Suprapubic skin (tissue), 4 donors: ENCODE measurements at regions not wholly inside any gene's neighbourhood (a gene's known extent, or its start where the extent isn't known, plus 50 kb on each side); places are given as distances from the start of the nearest gene placed in this dataset.
"Not testable (repeated sequence)": the region's sequence is repeated elsewhere in the genome, so short reads cannot be mapped to it uniquely, and the experiment has no call there.

ENCODE experiments used
- DNase-seq, 2 donors: peaks; one replicate each; pipeline ENCODE4 v3.0.0-alpha.2; 2019; ENCODE audit warnings: low spot score in 2 of 2
- H3K27ac ChIP-seq: fragments of 200-600 bp; sonication (generic); one replicate; pipeline ENCODE4 v1.5.1; 2019
- H3K27me3 ChIP-seq: fragments of 200-600 bp; sonication (generic); one replicate; pipeline ENCODE4 v1.5.1; 2019
- H3K36me3 ChIP-seq: fragments of 200-600 bp; sonication (generic); one replicate; pipeline ENCODE4 v1.5.1; 2019
- H3K4me1 ChIP-seq: fragments of 200-600 bp; sonication (generic); one replicate; pipeline ENCODE4 v1.5.1; 2019
- H3K4me3 ChIP-seq: fragments of 200-600 bp; sonication (generic); one replicate; pipeline ENCODE4 v1.5.1; 2019; ENCODE audit warnings: mild to moderate bottlenecking
- H3K9me3 ChIP-seq: fragments of 200-600 bp; sonication (generic); one replicate; pipeline ENCODE4 v1.5.1; 2019
- CTCF ChIP-seq, 2 donors: fragments of 200-600 bp in 1 of 2; fragments of 450-650 bp in 1 of 2; sonication (generic) in 1 of 2; IDR thresholded peaks; one replicate each; pipeline ENCODE4 v1.5.1; 2016 to 2019; ENCODE audit warnings: antibody characterized with exemption in 2 of 2, mild to moderate bottlenecking in 1 of 2, moderate library complexity in 1 of 2
- EP300 ChIP-seq: sonication (generic); formaldehyde crosslinking; IDR thresholded peaks from one replicate; pipeline ENCODE4 v1.6.1; 2017; ENCODE audit warnings: antibody characterized with exemption
- POLR2A ChIP-seq, 2 donors: fragments of 450-650 bp; IDR thresholded peaks; one replicate each; pipeline ENCODE4 v1.6.1; 2017; ENCODE audit warnings: antibody characterized with exemption in 2 of 2, mild to moderate bottlenecking in 2 of 2, moderate library complexity in 2 of 2
- POLR2AphosphoS5 ChIP-seq, 3 donors: sonication (generic); formaldehyde crosslinking; IDR thresholded peaks; one replicate each; pipeline ENCODE4 v1.6.1; 2017; ENCODE audit warnings: antibody characterized with exemption in 3 of 3
- WGBS: methylation state at CpG from one replicate; pipeline ENCODE4 v1.1.5; 2018; 5-methylcytosine and 5-hydroxymethylcytosine counted together

GRCh38 chr5:145449794-145450193 lies 385.3 kb downstream of the PRELID2 start:
- DNase-seq = no peak
- no peaks in the 10 kb centered on the region for H3K4me1 ChIP-seq
- no peak overlapping the region for H3K4me3 ChIP-seq
- WGBS = 70% methylated on average over 4 of the region's 4 CpGs
- no peaks in the 10 kb centered on the region for H3K27me3 ChIP-seq
- no peaks in the 10 kb centered on the region for H3K36me3 ChIP-seq
- TF ChIP-seq CTCF (IDR thresholded peaks at IDR 0.05) (no peak), POLR2A (IDR thresholded peaks at IDR 0.05) (no peak), POLR2AphosphoS5 (IDR thresholded peaks at IDR 0.05) (no peak), EP300 (no peak)
- no peaks in the 10 kb centered on the region for H3K9me3 ChIP-seq
- no peak overlapping the region for H3K27ac ChIP-seq

- H3K36me3 ChIP-seq, H3K27me3 ChIP-seq: not testable (repeated sequence)
- 82% methylated on average over 3 of the region's 3 CpGs for WGBS
Observed at GRCh38 chr5:145446875-145447274, 388.3 kb downstream of the PRELID2 start.

GRCh38 chr5:145446412-145446811 lies 388.7 kb downstream of the PRELID2 start:
- no peaks in the 10 kb centered on the region for H3K36me3 ChIP-seq
- H3K4me3 ChIP-seq = no peak overlapping the region
- no peaks in the 10 kb centered on the region for H3K27me3 ChIP-seq
- no peaks in the 10 kb centered on the region for H3K9me3 ChIP-seq
- no peak for TF ChIP-seq CTCF (IDR thresholded peaks at IDR 0.05)
- no peak overlapping the region for H3K27ac ChIP-seq
- 88% methylated on average over 5 of the region's 5 CpGs for WGBS
- DNase-seq = no peak
- H3K4me1 ChIP-seq = no peaks in the 10 kb centered on the region

More at GRCh38 chr5:145446875-145447274, 388.3 kb downstream of the PRELID2 start:
- not testable (repeated sequence) for H3K27ac ChIP-seq, DNase-seq, H3K4me1 ChIP-seq, H3K9me3 ChIP-seq, H3K4me3 ChIP-seq

- Histone ChIP-seq H3K4me1 (no peaks in the 10 kb centered on the region), H3K4me3 (no peak overlapping the region), H3K9me3 (no peaks in the 10 kb centered on the region), H3K27me3 (no peaks in the 10 kb centered on the region), H3K27ac (no peak overlapping the region), H3K36me3 (no peaks in the 10 kb centered on the region)
- no peak for DNase-seq
- WGBS = 54% methylated on average over 2 of the region's 2 CpGs
- no peak for TF ChIP-seq CTCF (IDR thresholded peaks at IDR 0.05)
- no peak for TF ChIP-seq POLR2A (IDR thresholded peaks at IDR 0.05)
- TF ChIP-seq EP300 = no peak
- TF ChIP-seq POLR2AphosphoS5 (IDR thresholded peaks at IDR 0.05) = no peak
Observed at GRCh38 chr5:145445027-145445426, 390.1 kb downstream of the PRELID2 start.

- H3K36me3 ChIP-seq = no peaks in the 10 kb centered on the region
- no peaks in the 10 kb centered on the region for H3K9me3 ChIP-seq
- DNase-seq = no peak
- TF ChIP-seq CTCF (IDR thresholded peaks at IDR 0.05) (no peak), POLR2A (IDR thresholded peaks at IDR 0.05) (no peak), EP300 (no peak), POLR2AphosphoS5 (IDR thresholded peaks at IDR 0.05) (no peak)
- H3K27me3 ChIP-seq = no peaks in the 10 kb centered on the region
- no peak overlapping the region for H3K27ac ChIP-seq
- no peaks in the 10 kb centered on the region for H3K4me1 ChIP-seq
- WGBS = 87% methylated on average over 4 of the region's 4 CpGs
- no peak overlapping the region for H3K4me3 ChIP-seq
Observed at GRCh38 chr5:145443964-145444363, 391.2 kb downstream of the PRELID2 start.

- H3K27ac ChIP-seq = peak overlapping the region; percentile 45
- no peaks in the 10 kb centered on the region for H3K9me3 ChIP-seq
- no peaks in the 10 kb centered on the region for H3K27me3 ChIP-seq
- H3K4me1 ChIP-seq = no peaks in the 10 kb centered on the region
- 74% methylated on average over 2 of the region's 2 CpGs for WGBS
- H3K36me3 ChIP-seq = no peaks in the 10 kb centered on the region
- H3K4me3 ChIP-seq = no peak overlapping the region
- no peak for DNase-seq
- TF ChIP-seq CTCF (IDR thresholded peaks at IDR 0.05) = no peak
- TF ChIP-seq POLR2A (IDR thresholded peaks at IDR 0.05) = no peak
- TF ChIP-seq EP300 = no peak
- no peak for TF ChIP-seq POLR2AphosphoS5 (IDR thresholded peaks at IDR 0.05)
Observed at GRCh38 chr5:145443366-145443765, 391.8 kb downstream of the PRELID2 start.

GRCh38 chr5:145442661-145443060 lies 392.5 kb downstream of the PRELID2 start:
- 58% methylated on average over 6 of the region's 6 CpGs for WGBS
- H3K27ac ChIP-seq, H3K4me3 ChIP-seq: not testable (repeated sequence)

More at GRCh38 chr5:145442661-145443060, 392.5 kb downstream of the PRELID2 start:
- DNase-seq, H3K4me1 ChIP-seq, H3K36me3 ChIP-seq, H3K9me3 ChIP-seq, H3K27me3 ChIP-seq: not testable (repeated sequence)
